GM12878 (cell line): ENCODE measurements at regions not wholly inside any gene's neighbourhood (a gene's known extent, or its start where the extent isn't known, plus 50 kb on each side); places are given as distances from the start of the nearest gene placed in this dataset.

Experiments
- ATAC-seq: fragments of 200-7000 bp; cut with Tn5 transposase; 3 replicates; pipeline ENCODE4 v1.9.1; 2020; ENCODE audit warnings: mild to moderate bottlenecking, moderate library complexity
- BruUV-seq: library from RNA; stranded (reverse); fragments of 400-500 nt; replicated peaks from 2 replicates; lab custom pipeline; 2021; lab: Mats Ljungman, UMichigan
- CTCF ChIA-PET: fragments of 300-600 bp; sonication (Branson Sonifier 250); formaldehyde crosslinking; extraction: SDS; loops from one replicate; lab custom pipeline; 2021; ENCODE audit warnings: inconsistent platforms; lab: Yijun Ruan, JAX
- POLR2A ChIA-PET: fragments of 350-600 bp; formaldehyde crosslinking; extraction: SDS; loops from one replicate; lab custom pipeline; 2021; ENCODE audit warnings: inconsistent platforms; lab: Charles Lee
- RAD21 ChIA-PET: fragments of 300-600 bp; sonication (Branson Sonifier 250); formaldehyde crosslinking; loops from one replicate; lab custom pipeline; 2023; ENCODE audit warnings: antibody characterized with exemption; ENCODE audit not compliant: unreplicated experiment; lab: Charles Lee
- SMC1A ChIA-PET: fragments of 300-600 bp; sonication (Branson Sonifier 250); formaldehyde crosslinking; loops from one replicate; lab custom pipeline; 2023; ENCODE audit not compliant: unreplicated experiment, uncharacterized antibody; lab: Charles Lee
- DNase-seq: peaks from one replicate; pipeline ENCODE4 v3.0.0-alpha.2; 2011; ENCODE audit warnings: low read depth, low spot score
- FAIRE-seq: peaks from 3 replicates; lab custom pipeline; 2011; peaks lifted over from hg19 to GRCh38; lab: Jason Lieb, UNC
- H2AFZ ChIP-seq: 2 replicates; pipeline ENCODE4 v1.6.0; 2011; ENCODE audit warnings: low read depth, low read length, control low read depth; ENCODE audit not compliant: control insufficient read depth
- H3K27ac ChIP-seq: 2 replicates; pipeline ENCODE4 v1.5.1; 2011; ENCODE audit warnings: control low read depth; ENCODE audit not compliant: control insufficient read depth, insufficient read depth
- H3K27me3 ChIP-seq, 2 experiments: replicated peaks in 1 of 2; 2 replicates each; pipeline versions ENCODE4 v1.6.0 to v1.6.1; 2011; ENCODE audit warnings: low read length in 1 of 2; ENCODE audit not compliant: control insufficient read depth in 2 of 2, insufficient read depth in 2 of 2
- H3K36me3 ChIP-seq, 2 experiments: 2 replicates each; pipeline ENCODE4 v1.5.1; 2011; ENCODE audit warnings: low read length in 1 of 2; ENCODE audit not compliant: control insufficient read depth in 2 of 2, insufficient read depth in 2 of 2
- H3K4me1 ChIP-seq: 2 replicates; pipeline ENCODE4 v1.6.1; 2011; ENCODE audit warnings: mild to moderate bottlenecking, low read length, moderate library complexity, mixed read lengths; ENCODE audit not compliant: control insufficient read depth, insufficient read depth
- H3K4me2 ChIP-seq: 2 replicates; pipeline ENCODE4 v1.6.0; 2011; ENCODE audit warnings: control low read depth; ENCODE audit not compliant: control insufficient read depth, insufficient read depth
- H3K4me3 ChIP-seq: fragments of 200-600 bp; sonication (generic); 2 replicates; pipeline ENCODE4 v1.5.1; 2016
- H3K79me2 ChIP-seq: 2 replicates; pipeline ENCODE4 v1.6.0; 2011; ENCODE audit warnings: low read length; ENCODE audit not compliant: control insufficient read depth, insufficient read depth
- H3K9ac ChIP-seq: 2 replicates; pipeline ENCODE4 v1.8.0; 2011; ENCODE audit warnings: low read length, control low read depth, mixed read lengths; ENCODE audit not compliant: control insufficient read depth, insufficient read depth
- H3K9me3 ChIP-seq: replicated peaks from 3 replicates; pipeline ENCODE4 v1.5.1; 2011; ENCODE audit warnings: mild to moderate bottlenecking, low read length; ENCODE audit not compliant: control insufficient read depth, insufficient read depth
- H4K20me1 ChIP-seq: 2 replicates; pipeline ENCODE4 v1.6.0; 2011; ENCODE audit not compliant: control insufficient read depth, insufficient read depth
- BHLHE40 ChIP-seq, 2 experiments: fragments of 450-650 bp in 1 of 2; IDR thresholded peaks; 2 replicates each; pipeline ENCODE4 v1.6.1; 2011 to 2017; ENCODE audit warnings: low read depth in 2 of 2, borderline replicate concordance in 1 of 2, improper control_type of control experiment in 1 of 2, low read length in 1 of 2, mild to moderate bottlenecking in 1 of 2
- CHD4 ChIP-seq: fragments of 200-600 bp; sonication (generic); IDR thresholded peaks from 2 replicates; pipeline ENCODE4 v1.6.1; 2016; ENCODE audit warnings: mild to moderate bottlenecking
- ELK1 ChIP-seq: IDR thresholded peaks from 2 replicates; pipeline ENCODE4 v1.6.1; 2012; ENCODE audit warnings: low read depth, low read length, improper control_type of control experiment
- EP300 ChIP-seq, 2 experiments: fragments of 150-350 bp in 1 of 2; IDR thresholded peaks; 2 replicates each; pipeline ENCODE4 v1.6.1; 2011 to 2012; ENCODE audit warnings: low read depth in 2 of 2, low read length in 2 of 2, borderline replicate concordance in 1 of 2, improper control_type of control experiment in 1 of 2, inconsistent platforms in 1 of 2; ENCODE audit not compliant: control insufficient read depth in 1 of 2
- EZH2 ChIP-seq: IDR thresholded peaks from 2 replicates; pipeline ENCODE4 v1.6.1; 2012; ENCODE audit warnings: low read depth, mild to moderate bottlenecking, control low read depth, inconsistent platforms, low read length, borderline replicate concordance; ENCODE audit not compliant: control insufficient read depth
- HDAC2 ChIP-seq: fragments of 200-600 bp; sonication (generic); IDR thresholded peaks from 2 replicates; pipeline ENCODE4 v1.6.1; 2017
- MYC ChIP-seq: IDR thresholded peaks from 2 replicates; pipeline ENCODE4 v1.6.1; 2011; ENCODE audit warnings: mild to moderate bottlenecking, low read length, moderate library complexity, inconsistent platforms; ENCODE audit not compliant: insufficient read depth, insufficient replicate concordance, insufficient read length, severe bottlenecking
- NFYB ChIP-seq: IDR thresholded peaks from 2 replicates; pipeline ENCODE4 v1.6.1; 2011; ENCODE audit warnings: low read depth, mild to moderate bottlenecking, low read length, improper control_type of control experiment, moderate library complexity; ENCODE audit not compliant: insufficient read depth
- PRDM15 ChIP-seq: fragments of 450-650 bp; formaldehyde crosslinking; IDR thresholded peaks from 2 replicates; pipeline ENCODE4 v1.4.0; 2020; ENCODE audit warnings: mild to moderate bottlenecking, moderate library complexity
- RUNX3 ChIP-seq: IDR thresholded peaks from 2 replicates; pipeline ENCODE4 v1.6.1; 2012; ENCODE audit warnings: low read length, inconsistent platforms
- SPI1 ChIP-seq: IDR thresholded peaks from 2 replicates; pipeline ENCODE4 v1.6.1; 2011; ENCODE audit warnings: low read depth, mild to moderate bottlenecking, low read length, moderate library complexity, borderline replicate concordance; ENCODE audit not compliant: insufficient read depth
- STAT3 ChIP-seq: IDR thresholded peaks from 2 replicates; pipeline ENCODE4 v1.6.1; 2011; ENCODE audit warnings: low read depth, low read length, improper control_type of control experiment
- TCF7 ChIP-seq: IDR thresholded peaks from 2 replicates; pipeline ENCODE4 v1.6.1; 2014; ENCODE audit warnings: antibody characterized with exemption, borderline replicate concordance
- WGBS: methylation state at CpG from one replicate; pipeline ENCODE4 v1.1.6; 2016; ENCODE audit warnings: low lambda C conversion rate; ENCODE audit not compliant: insufficient replicate concordance, insufficient coverage; ENCODE audit errors: missing lambda C conversion rate; 5-methylcytosine and 5-hydroxymethylcytosine counted together
- in situ Hi-C: fragments of 300-500 bp; cut with MboI; formaldehyde crosslinking; loops from 9 replicates; pipeline ENCODE4 v1.14.3; 2018; ENCODE audit warnings: mixed read lengths
- intact Hi-C: fragments of 100-400 bp; cut with micrococcal nuclease; formaldehyde crosslinking; loops from one replicate; pipeline ENCODE4 v1.14.2; 2022; ENCODE audit not compliant: unreplicated experiment
- TF ChIP-seq, protein P1 (sequence below): fragments of 450-650 bp; IDR thresholded peaks from 2 replicates; pipeline ENCODE4 v1.6.1; 2014; ENCODE audit warnings: mild to moderate bottlenecking
- TF ChIP-seq, protein P2 (sequence below): IDR thresholded peaks from 2 replicates; pipeline ENCODE4 v1.6.1; 2012; ENCODE audit warnings: low read length, inconsistent platforms

GRCh38 chr2:45269149-45269793 lies 260.0 kb upstream of the SIX2 start:
- H3K4me2 ChIP-seq: no peak overlapping the region
- no peak for FAIRE-seq
- ChIA-PET SMC1A (interaction anchor here (1.8 kb wide), 1 partner anchor 224 kb away, joined by 3 read pairs; no protein-coding TSS in a partner anchor), POLR2A (no interaction called here), CTCF (no interaction called here), RAD21 (no interaction called here)
- in situ Hi-C loops: no loop called here
- no peak overlapping the region for H3K9ac ChIP-seq
- WGBS: 48% methylated on average over 7 of the region's 7 CpGs
- ATAC-seq: no peak
- no peak overlapping the region for H3K27ac ChIP-seq
- BruUV-seq: no TSS peak
- intact Hi-C loops: no loop called here
- no peak for TF ChIP-seq TCF7
- no peak for TF ChIP-seq SPI1
- TF ChIP-seq BHLHE40 (IDR thresholded peaks at IDR 0.05; ENCODE audit: borderline replicate concordance in 1 of 2, low read depth in 2 of 2, low read length in 1 of 2): no peak
- no peak for TF ChIP-seq EZH2
- no peak for TF ChIP-seq ELK1
- no peak for TF ChIP-seq STAT3
- no peak for TF ChIP-seq HDAC2
- no peak for TF ChIP-seq CHD4
- TF ChIP-seq PRDM15 (CRISPR knock-in tag): no peak
- TF ChIP-seq MYC: no peak
- no peak for TF ChIP-seq NFYB
- TF ChIP-seq, protein P1, sequence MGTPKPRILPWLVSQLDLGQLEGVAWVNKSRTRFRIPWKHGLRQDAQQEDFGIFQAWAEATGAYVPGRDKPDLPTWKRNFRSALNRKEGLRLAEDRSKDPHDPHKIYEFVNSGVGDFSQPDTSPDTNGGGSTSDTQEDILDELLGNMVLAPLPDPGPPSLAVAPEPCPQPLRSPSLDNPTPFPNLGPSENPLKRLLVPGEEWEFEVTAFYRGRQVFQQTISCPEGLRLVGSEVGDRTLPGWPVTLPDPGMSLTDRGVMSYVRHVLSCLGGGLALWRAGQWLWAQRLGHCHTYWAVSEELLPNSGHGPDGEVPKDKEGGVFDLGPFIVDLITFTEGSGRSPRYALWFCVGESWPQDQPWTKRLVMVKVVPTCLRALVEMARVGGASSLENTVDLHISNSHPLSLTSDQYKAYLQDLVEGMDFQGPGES: no peak
- TF ChIP-seq EP300 (IDR thresholded peaks at IDR 0.05; ENCODE audit: borderline replicate concordance in 1 of 2, control insufficient read depth in 1 of 2, low read depth in 2 of 2, low read length in 2 of 2): no peak
- TF ChIP-seq, protein P2, sequence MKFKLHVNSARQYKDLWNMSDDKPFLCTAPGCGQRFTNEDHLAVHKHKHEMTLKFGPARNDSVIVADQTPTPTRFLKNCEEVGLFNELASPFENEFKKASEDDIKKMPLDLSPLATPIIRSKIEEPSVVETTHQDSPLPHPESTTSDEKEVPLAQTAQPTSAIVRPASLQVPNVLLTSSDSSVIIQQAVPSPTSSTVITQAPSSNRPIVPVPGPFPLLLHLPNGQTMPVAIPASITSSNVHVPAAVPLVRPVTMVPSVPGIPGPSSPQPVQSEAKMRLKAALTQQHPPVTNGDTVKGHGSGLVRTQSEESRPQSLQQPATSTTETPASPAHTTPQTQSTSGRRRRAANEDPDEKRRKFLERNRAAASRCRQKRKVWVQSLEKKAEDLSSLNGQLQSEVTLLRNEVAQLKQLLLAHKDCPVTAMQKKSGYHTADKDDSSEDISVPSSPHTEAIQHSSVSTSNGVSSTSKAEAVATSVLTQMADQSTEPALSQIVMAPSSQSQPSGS: no peak
- TF ChIP-seq RUNX3: no peak
- no peaks in the 10 kb centered on the region for H4K20me1 ChIP-seq
- H3K36me3 ChIP-seq: no peaks in the 10 kb centered on the region
- H3K9me3 ChIP-seq: peaks cover 5% of the 10 kb centered on the region; the same call in 2 of the 3 replicates
- H3K4me3 ChIP-seq: no peak overlapping the region
- no peaks in the 10 kb centered on the region for H3K79me2 ChIP-seq
- H3K27me3 ChIP-seq: peaks cover 0 to 4% of the 10 kb centered on the region in 2 experiments; a peak in 1 of 4 replicates
- H2AFZ ChIP-seq: no peak overlapping the region
- H3K4me1 ChIP-seq: no peaks in the 10 kb centered on the region
- no peak for DNase-seq
